HG03139 (cell line): ENCODE measurements at regions not wholly inside any gene's neighbourhood (a gene's known extent, or its start where the extent isn't known, plus 50 kb on each side); places are given as distances from the start of the nearest gene placed in this dataset.
"Not testable (repeated sequence)": the region's sequence is repeated elsewhere in the genome, so short reads cannot be mapped to it uniquely, and the experiment has no call there.

Experiments used
- ATAC-seq: cut with Tn5 transposase; IDR thresholded peaks from one replicate; pipeline ENCODE4 v1.9.1; 2021; ENCODE audit not compliant: unreplicated experiment

- no peak for ATAC-seq
These were observed 2474.2 kb downstream of the PCDH9 start for GRCh38 chr13:64755961-64756360.

DNA sequence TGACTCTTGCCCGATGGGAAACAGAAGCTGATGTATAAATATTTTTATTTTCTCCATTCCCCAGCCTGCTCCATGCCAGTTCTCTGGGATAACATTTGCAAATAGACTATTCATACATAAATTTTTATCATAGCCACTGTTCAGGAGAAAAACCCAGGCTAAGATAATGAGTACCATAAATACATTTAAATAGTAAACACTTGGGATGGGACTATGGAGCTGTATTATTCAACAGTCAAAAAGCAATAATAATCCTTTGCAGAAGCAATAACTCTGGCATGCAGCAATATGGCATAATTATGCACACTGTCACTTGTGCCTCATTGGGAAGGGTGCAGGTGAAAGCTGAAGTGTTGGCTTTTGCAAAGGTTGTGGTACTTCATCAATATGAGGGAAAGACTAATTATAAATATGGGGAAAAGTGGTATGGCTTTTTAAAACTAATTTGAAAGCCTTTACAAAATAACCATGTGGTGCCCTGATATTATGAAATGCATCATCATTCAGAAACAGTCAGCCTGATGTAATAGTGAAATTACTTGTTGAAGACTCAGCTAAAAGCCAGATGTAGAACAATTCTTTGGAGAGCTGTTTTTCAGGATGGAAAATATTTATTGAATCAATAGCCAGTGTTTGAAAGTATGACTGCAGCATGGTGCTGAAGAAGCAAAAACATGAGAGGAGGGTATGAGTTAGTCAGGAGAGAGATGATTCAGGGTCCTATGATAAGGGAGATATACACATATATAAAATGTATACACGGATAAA lies 2476.7 kb downstream of the PCDH9 start:
- ATAC-seq: no peak

DNA sequence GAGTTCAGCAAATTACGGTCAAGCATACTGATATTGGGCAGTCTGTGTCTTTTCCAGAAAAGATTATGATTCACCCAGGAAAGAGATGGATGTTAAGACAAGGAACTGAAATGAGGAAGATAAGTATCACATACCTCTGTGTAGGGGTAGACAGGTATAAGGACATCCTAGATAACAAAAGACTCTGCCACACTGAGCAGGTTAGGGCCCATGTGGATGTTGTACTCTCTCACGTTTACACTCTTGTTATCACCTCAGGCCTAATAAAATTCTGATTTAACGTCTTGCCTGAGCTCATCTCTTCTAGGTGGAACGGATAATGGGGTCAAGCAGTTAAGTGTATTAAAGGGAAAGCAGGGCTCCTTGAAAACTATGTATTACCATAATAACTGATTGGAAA lies 2480.8 kb downstream of the PCDH9 start:
- ATAC-seq: no peak

DNA sequence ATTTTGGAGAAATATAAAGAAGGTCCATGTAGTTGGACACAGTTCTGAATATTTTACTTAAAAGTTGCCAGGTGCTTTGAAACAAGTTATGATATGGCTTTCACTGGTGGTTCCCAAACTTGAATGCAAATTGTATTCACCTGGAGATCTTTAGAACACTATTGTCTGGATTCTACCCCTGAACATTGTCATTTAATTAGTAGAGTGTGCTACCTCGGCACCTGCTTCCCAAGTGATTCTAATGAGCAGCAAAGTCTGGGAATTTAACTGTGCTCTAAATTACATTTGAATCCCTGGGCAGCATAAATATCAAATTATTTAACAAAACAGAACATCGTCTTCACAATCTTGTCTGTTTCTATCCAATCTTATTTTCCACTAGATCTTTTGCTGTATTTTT lies 2483.3 kb downstream of the PCDH9 start:
- ATAC-seq: no peak

- no peak for ATAC-seq
These were observed 2489.6 kb downstream of the PCDH9 start for GRCh38 chr13:64740493-64740892.

GRCh38 chr13:64725492-64725891 lies 2504.6 kb downstream of the PCDH9 start:
- no peak for ATAC-seq

- ATAC-seq: no peak
These were observed 2506.4 kb downstream of the PCDH9 start for GRCh38 chr13:64723724-64724123.

DNA sequence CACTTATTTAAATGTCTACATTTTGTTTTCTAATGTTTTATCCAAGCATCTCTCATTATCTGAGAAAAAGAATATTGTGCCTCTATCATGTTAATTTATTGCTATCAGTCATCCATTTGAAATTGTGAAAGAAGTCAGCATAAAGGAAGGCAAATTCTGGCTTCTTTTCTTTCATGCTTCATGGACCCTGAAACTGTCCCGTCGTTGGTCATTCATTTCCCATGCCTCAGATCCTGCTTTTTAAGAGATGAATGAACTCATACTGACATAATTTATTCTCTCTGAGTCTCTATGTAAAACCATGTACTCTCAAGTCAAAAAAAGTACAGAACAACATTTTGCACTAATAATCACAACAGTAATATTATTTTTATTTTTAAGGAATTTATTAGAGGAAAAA lies 2512.0 kb downstream of the PCDH9 start:
- ATAC-seq: no peak

GRCh38 chr13:64716936-64717335 lies 2513.2 kb downstream of the PCDH9 start:
- no peak for ATAC-seq

DNA sequence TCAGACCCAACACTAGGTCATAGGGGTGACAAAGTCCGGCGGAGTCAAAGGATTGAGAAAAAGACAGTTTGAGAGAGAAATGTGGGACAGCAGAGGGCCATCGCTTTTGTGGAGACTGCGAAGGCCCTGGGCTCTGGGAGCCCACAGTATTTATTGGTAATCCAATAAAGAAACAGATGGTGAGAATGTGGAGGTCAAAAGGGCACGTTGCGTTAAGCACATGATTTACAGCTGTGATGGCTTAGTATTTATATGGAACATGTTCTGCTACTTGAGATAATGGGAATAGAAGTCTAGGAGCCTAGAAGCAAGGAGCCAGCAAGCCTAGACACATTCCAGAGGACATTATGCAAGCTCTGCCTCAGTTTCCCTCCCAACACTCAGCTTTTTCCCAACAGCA lies 2521.1 kb downstream of the PCDH9 start:
- no peak for ATAC-seq

GRCh38 chr13:64704121-64704649 lies 2526.0 kb downstream of the PCDH9 start:
- no peak for ATAC-seq

DNA sequence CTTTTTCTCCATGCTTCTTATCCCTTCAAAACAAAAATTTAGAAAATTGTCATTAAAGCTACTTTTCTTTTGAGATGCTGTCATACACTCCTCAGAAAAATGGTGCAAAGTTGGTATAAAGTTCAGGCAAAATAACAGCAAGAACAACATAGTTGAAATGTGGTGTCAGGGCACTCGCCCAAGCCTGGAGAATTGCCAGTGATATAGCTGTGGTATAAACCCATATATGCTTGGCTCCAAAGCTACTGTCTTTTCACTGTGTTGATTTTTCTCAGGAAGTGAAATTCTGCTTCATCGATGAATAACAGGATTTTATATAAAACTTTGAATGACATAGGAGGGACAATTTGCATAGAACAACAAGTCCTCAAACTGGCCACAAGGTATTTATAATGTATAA lies 2532.9 kb downstream of the PCDH9 start:
- ATAC-seq: no peak

- ATAC-seq: no peak
These were observed 2541.1 kb downstream of the PCDH9 start for GRCh38 chr13:64688893-64689677.

- ATAC-seq: not testable (repeated sequence)
These were observed 2543.6 kb downstream of the PCDH9 start for GRCh38 chr13:64686536-64686935.

- no peak for ATAC-seq
These were observed 2545.3 kb downstream of the PCDH9 start for GRCh38 chr13:64684685-64685431.

DNA sequence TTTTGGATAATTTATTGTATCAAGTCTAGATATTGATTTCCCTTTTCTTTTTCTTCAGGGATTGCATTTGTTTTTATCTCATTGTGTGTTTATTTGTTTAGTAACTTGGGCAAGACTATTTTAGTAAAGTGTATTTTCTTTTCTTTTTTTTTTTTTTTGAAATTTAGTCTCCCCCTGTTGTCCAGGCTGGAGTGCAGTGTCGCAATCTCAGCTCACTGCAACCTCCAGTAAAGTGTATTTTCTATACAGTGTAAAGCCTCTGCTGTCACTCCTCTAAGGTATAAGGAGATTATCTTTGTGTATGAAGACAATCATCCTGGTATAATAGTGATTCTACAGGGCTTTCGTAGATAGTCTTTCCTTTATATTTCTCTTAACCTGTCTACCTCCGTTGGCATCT lies 2546.0 kb downstream of the PCDH9 start:
- ATAC-seq: no peak

DNA sequence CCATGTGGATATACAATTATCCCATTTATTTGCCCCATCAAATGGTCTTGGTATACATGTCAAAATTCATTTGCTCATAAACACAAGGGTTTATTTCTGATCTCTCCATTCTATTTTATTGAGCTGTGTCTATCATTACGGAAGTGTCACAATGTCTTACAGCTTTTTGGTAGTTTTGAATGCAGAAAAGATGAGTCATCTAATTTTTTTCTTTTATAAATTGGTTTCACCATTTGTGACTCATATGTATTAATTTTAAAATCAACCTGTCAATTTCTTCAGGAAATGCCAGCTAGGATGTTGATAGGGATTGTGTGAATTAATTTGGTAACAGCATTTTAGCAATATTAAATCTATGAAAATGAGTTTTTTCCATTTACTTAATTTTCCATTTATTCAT lies 2549.4 kb downstream of the PCDH9 start:
- ATAC-seq: no peak

- ATAC-seq: no peak
These were observed 2554.8 kb downstream of the PCDH9 start for GRCh38 chr13:64675255-64675892.

GRCh38 chr13:64674126-64674525 lies 2556.0 kb downstream of the PCDH9 start:
- no peak for ATAC-seq

- ATAC-seq: no peak
These were observed 2557.4 kb downstream of the PCDH9 start for GRCh38 chr13:64672751-64673150.
